NCI-H2196 treated with DMSO at 0.1 percent for 48 hours (cell line): ENCODE measurements at regions not wholly inside any gene's neighbourhood (a gene's known extent, or its start where the extent isn't known, plus 50 kb on each side); places are given as distances from the start of the nearest gene placed in this dataset.

Source experiments
- DNase-seq: peaks from one replicate; lab custom pipeline; 2025; ENCODE audit not compliant: unreplicated experiment; lab: John Stamatoyannopoulos, UW

- no peak for DNase-seq
Observed at GRCh38 chr1:30437059-30437576, 286.3 kb downstream of the MATN1 start.

DNA sequence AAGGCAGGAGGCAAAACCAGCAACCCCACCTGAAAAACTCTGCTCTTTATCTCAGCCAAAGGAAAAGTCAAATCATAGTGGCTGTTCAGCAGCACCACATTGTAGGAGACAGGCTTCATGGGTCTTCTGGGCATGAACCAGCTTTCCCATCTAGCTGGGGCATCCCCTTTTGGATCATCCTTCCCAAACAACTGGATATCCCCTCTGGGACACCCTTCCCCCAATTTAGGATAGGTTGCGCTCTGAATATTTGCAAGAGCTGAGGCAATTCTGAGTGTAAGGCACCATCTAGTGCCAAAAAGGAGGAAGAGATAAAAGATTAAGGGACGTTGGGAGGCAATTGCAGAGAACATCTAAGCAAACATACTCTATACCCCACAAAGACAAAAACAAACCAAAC, 295.8 kb downstream of the MATN1 start:
- no peak for DNase-seq

- no peak for DNase-seq
Observed at GRCh38 chr1:30425046-30425445, 298.3 kb downstream of the MATN1 start.

- no peak for DNase-seq
Observed at GRCh38 chr1:30423570-30423969, 299.8 kb downstream of the MATN1 start.

DNA sequence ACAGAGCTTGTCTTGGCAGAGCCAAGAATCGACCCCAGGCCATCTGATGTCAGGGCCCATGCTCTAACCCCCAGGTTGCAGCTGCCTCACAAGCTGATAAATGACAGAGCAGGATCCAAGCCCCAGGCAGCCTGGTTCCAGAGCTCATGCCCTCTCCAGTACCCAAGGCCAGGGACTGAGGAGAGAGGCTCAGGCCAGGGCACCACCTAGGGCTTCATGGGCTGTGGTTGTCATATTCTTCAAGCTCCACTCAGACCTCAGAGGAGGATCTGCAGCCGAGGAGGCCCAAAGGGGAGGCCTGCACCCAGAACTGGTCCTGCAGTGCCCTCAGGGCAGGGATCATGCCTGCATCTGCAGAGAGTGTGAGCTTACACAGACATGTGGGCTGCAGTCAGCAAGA, 301.1 kb downstream of the MATN1 start:
- DNase-seq, result no peak

DNA sequence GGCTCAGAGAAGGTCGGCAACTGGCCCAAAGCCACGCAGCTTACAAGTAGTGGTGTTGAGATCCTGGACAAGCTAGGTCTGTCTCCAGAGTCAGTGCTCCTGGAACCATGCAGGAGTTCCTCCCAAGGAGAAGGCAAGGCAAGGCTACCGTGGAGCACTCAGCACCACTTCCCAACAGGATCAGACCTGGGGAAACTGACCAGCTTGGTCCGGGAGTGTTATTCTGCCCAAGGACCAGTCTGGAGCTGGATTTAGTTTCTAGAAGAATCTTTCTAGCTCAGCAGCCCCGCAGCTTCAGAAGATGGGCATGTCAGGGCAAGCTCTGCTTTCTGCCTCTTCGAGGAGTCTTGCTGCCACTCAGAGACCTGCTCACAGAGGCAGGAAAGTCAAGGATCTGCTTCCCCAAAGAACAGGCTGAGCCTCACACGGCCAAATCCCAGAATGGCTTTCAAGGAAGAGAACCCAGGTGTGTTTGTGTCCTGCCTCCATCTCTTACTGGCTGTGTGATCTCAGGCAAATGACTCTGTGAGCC, 302.8 kb downstream of the MATN1 start:
- no peak for DNase-seq

DNA sequence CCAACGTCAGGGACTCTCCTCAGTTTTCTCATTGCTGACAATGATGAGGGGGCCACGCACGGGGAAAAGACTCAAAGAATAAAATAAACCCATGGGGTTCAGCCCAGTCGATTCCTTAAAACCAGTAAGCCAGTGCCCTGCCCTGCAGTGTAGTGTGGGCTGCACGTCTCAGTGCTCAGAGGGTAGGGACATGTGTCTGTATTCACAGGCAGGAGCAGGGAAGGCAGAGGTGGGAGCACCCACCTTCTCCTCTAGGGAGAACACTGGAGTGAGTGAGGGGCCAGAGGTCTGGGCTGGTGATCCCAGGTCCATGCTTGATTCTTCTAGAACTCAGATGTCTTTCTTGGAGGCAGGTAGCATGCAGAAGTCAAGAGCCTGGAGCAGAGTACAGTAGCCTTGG, 303.6 kb downstream of the MATN1 start:
- no peak for DNase-seq

- no peak for DNase-seq
Observed at GRCh38 chr1:30418939-30419720, 304.3 kb downstream of the MATN1 start.

GRCh38 chr1:30418061-30418938, 305.1 kb downstream of the MATN1 start:
- DNase-seq, result no peak

GRCh38 chr1:30417701-30418046, 305.7 kb downstream of the MATN1 start:
- no peak for DNase-seq

GRCh38 chr1:30417001-30417700, 306.2 kb downstream of the MATN1 start:
- DNase-seq, result no peak

- no peak for DNase-seq
Observed at GRCh38 chr1:30416221-30416820, 307.1 kb downstream of the MATN1 start.

DNA sequence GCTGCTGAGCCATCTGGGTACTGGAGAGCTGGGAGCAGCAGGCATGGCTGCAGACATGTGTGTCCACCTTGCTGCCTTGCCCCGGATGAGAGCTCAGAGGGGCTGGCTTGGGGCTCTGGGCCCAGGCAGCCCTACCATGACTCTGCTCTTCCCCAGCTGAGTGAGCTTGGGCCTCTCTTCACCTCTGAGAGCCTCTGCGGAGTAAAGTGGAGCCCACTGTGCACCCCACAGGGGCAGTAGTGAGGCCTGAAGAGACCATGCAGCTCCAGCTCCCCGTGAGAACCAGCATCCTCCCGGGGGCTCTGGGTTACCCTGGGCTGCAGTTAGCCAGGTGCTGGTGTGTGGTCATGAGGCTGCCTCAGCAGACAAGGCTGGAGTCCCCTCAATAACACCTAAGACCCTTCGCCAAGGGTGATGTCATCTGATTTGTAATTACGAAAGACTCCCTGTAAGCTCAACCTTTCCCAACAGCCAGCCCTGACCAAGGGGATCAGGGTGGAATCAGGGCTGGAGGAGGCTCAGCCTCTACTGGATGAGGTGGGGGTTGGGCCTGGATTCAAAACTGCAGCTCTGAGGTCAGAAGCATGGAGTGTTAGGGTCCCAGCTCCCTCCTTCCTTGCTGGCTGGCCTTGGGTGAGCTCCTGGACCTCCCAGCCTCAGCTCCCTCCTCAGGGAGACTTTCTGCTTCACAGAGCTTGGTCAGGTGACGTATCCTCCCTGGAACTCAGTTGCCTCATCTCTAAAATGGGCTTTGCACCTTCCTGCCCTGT, 308.0 kb downstream of the MATN1 start:
- no peak for DNase-seq

DNA sequence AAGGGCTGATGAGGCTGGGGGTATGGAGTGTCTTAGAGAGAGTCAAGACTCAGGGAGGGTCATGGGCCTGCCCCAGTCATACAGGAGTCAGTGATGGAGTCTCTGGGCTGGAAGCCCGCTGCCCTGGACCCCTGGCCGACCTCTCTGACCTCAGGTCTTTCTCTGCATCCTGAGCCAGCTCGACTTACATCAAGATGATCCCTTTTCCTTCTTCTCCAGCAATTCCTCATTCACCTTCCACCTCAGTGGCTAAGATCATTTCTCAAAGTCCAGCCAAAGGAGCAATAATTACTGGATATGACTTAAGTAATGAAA, 308.6 kb downstream of the MATN1 start:
- DNase-seq, result no peak

DNA sequence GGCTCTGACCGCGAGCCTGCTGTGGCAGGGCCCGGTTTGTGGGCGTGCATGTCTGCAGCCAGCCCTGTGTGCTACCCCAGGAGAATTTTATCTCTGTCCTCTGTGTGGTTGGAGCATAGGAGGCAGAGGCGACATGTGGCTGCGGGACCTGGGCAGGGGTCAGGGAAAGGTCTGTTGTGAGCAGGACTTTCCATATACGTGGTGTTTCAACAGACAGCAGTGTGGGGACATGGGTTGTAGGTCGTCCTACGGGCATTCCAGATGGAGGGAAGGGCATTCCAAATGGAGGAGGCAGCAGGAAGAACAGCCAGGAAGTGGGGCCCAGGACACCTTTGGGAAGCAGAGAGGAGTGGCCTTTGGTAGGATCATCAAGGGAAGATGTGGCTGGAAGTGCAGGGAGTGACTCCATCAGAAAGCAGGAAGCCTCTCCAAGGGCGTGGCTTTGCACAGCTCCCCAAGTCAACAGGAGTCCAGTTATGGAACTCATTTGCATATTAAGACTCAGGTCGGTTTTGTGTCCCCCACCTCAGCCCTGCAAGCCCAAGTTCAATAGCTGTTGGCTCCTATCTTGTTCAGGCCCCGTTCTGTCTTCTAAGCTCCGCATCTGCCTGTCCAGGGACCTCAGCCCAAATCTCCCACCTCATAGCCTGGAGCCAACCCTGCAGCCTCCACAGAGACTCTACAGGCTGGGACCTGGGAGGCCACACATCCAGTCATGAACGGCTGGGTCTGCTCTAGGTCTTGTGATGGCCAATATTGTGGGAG, 309.1 kb downstream of the MATN1 start:
- no peak for DNase-seq

DNA sequence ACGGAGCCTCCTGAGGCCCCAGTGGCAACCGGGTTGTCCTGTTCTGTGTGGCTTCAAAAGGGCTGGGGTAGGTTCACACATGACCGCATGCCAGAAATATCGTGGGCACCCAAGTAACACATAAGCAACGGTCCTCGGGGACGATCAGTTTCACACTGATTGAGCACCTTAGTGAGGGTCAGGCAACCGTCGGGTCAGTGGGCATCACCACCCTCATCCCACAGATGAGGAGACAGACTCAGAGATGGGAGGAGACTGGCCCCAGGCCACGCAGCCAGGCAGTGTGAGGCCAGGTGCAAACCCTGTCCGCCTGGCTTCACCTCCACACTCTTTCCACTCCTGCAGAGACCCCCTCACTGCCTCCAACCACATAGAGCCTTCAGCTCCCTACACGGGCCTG, 309.8 kb downstream of the MATN1 start:
- DNase-seq, result no peak

DNA sequence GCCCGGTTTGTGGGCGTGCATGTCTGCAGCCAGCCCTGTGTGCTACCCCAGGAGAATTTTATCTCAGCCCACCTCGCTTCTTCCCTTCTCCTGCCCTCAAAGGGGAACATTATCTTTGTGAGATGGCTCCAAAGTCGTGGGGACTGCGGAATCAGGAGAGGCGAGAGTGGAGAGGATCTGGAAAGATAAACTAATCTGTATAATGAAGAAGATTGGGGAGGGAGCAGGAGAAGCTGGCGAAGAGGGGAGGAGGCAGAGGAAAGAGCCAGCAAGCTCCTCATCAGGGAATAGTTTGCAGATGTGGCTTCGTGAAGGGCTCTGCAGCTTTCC, 310.3 kb downstream of the MATN1 start:
- no peak for DNase-seq

DNA sequence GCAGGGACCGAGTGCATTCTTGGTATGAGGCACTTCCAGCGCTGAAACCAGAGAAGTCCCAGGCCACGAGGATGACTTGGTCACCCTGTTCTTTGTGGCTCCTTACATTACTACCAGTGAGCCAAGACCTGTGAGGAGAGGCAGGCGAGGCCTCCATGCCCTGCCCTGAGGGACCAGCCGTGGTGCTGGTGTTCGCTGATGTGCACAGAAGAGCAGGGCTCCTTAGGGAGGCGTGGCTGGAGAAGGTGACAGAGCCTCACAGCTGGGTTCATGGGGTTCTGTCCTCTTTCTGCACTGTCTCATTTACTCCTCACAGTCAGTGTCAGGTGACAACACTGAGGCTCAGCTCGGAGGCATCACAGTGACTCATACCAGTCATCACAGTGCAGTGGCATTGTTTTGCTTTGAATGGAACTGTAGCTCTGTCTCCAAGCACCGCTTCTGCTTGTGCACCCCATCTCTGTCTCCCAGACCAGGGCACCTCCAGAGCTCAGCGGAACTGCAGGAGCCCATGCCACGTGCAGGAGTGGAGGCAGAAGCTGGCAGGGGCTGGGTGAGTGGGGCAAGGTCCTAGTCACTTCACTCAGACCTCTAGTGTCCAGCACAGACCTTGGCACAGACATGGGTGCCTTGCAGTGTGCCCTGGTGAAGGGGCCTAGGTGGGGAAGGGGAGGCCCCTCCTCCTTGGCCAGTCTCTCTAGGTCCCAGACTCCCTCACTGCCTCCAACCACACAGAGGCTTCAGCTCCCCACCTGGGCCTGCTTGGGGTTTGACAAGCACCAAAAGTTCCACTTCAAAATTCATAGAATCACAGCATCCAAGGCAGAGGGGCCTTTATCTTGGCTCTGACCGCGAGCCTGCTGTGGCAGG, 310.9 kb downstream of the MATN1 start:
- no peak for DNase-seq

DNA sequence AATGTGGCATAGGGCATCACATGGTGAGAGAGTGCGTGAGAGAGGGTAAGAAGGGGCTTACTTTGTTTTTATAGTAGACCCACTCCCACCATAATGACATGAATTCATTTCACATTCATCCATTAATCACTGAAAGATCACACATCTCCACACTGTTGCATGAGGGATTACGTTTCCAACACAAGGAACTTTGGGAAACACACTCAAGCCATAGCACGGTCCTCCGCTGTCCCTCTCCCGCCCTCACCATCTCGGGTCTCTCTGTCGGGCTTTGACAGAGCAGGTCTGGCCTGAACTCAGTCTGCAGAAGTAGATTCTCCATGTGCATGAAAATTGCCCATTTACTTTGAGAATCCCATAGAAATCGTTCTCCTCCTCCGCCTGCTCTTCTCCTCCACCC, 312.2 kb downstream of the MATN1 start:
- DNase-seq, result no peak
